GM12891 (cell line): ENCODE measurements at regions not wholly inside any gene's neighbourhood (a gene's known extent, or its start where the extent isn't known, plus 50 kb on each side); places are given as distances from the start of the nearest gene placed in this dataset.

Experiments
- PAX5 ChIP-seq: IDR thresholded peaks from 2 replicates; pipeline ENCODE4 v1.6.1; 2011; ENCODE audit warnings: low read length, moderate library complexity, mild to moderate bottlenecking; ENCODE audit not compliant: insufficient read depth, severe bottlenecking
- POLR2A ChIP-seq: IDR thresholded peaks from 2 replicates; pipeline ENCODE4 v1.6.1; 2011; ENCODE audit warnings: low read depth, low read length, control low read depth
- POLR2AphosphoS5 ChIP-seq: IDR thresholded peaks from 2 replicates; pipeline ENCODE4 v1.6.1; 2011; ENCODE audit warnings: low read depth, low read length, control low read depth
- POU2F2 ChIP-seq: IDR thresholded peaks from 2 replicates; pipeline ENCODE4 v1.6.1; 2011; ENCODE audit warnings: low read depth, mild to moderate bottlenecking, control low read depth, low read length, moderate library complexity
- SPI1 ChIP-seq: IDR thresholded peaks from 2 replicates; pipeline ENCODE4 v1.6.1; 2011; ENCODE audit warnings: low read depth, low read length, control low read depth
- TAF1 ChIP-seq: IDR thresholded peaks from 2 replicates; pipeline ENCODE4 v1.6.1; 2011; ENCODE audit warnings: low read depth, low read length, control low read depth

- TF ChIP-seq POLR2AphosphoS5: no peak
- TF ChIP-seq TAF1: no peak
- no peak for TF ChIP-seq POLR2A
- no peak for TF ChIP-seq SPI1
- TF ChIP-seq PAX5: no peak
- no peak for TF ChIP-seq POU2F2
Observed at GRCh38 chr1:244337839-244338238, 113.9 kb downstream of the ADSS2 start.
